H1 (cell line): ENCODE measurements at regions not wholly inside any gene's neighbourhood (a gene's known extent, or its start where the extent isn't known, plus 50 kb on each side); places are given as distances from the start of the nearest gene placed in this dataset.

Experiments
- CHD7 ChIP-seq: fragments of 300-600 bp; sonication (generic); IDR thresholded peaks from 2 replicates; pipeline ENCODE4 v1.7.1; 2012; ENCODE audit warnings: low read length, moderate library complexity, mild to moderate bottlenecking, inconsistent platforms; ENCODE audit not compliant: insufficient replicate concordance
- HDAC2 ChIP-seq, 2 experiments: fragments of 300-600 bp in 1 of 2; sonication (generic) in 1 of 2; IDR thresholded peaks; 2 replicates each; pipeline ENCODE4 v1.6.1; 2011 to 2012; ENCODE audit warnings: low read depth in 2 of 2, low read length in 2 of 2, mild to moderate bottlenecking in 2 of 2, moderate library complexity in 2 of 2, borderline replicate concordance in 1 of 2, inconsistent platforms in 1 of 2
- JUN ChIP-seq: IDR thresholded peaks from 2 replicates; pipeline ENCODE4 v1.6.1; 2011; ENCODE audit warnings: low read depth, mild to moderate bottlenecking, improper control_type of control experiment, low read length
- KDM1A ChIP-seq: fragments of 200-600, 300-600 bp; sonication (generic); IDR thresholded peaks from 2 replicates; pipeline ENCODE4 v1.7.1; 2016; ENCODE audit warnings: mild to moderate bottlenecking, low read length, borderline replicate concordance
- MAFK ChIP-seq: IDR thresholded peaks from 2 replicates; pipeline ENCODE4 v1.6.1; 2012; ENCODE audit warnings: low read depth, mild to moderate bottlenecking, improper control_type of control experiment, low read length
- NRF1 ChIP-seq: IDR thresholded peaks from 2 replicates; pipeline ENCODE4 v1.6.1; 2011; ENCODE audit warnings: mild to moderate bottlenecking, low read depth, low read length, improper control_type of control experiment
- SIX5 ChIP-seq: IDR thresholded peaks from 2 replicates; pipeline ENCODE4 v1.6.1; 2011; ENCODE audit warnings: mild to moderate bottlenecking, low read depth, low read length

- TF ChIP-seq CHD7 (no peak), SIX5 (no peak), NRF1 (no peak), KDM1A (no peak), JUN (no peak), HDAC2 (IDR thresholded peaks at IDR 0.05; ENCODE audit: borderline replicate concordance in 1 of 2, low read depth in 2 of 2, low read length in 2 of 2) (no peak), MAFK (no peak)
These were observed 304.4 kb downstream of the DMRT2 start (continued) for GRCh38 chr9:1354606-1355005.
